IgD-negative memory B cell (primary cell): ENCODE measurements at regions not wholly inside any gene's neighbourhood (a gene's known extent, or its start where the extent isn't known, plus 50 kb on each side); places are given as distances from the start of the nearest gene placed in this dataset.
"Not testable (repeated sequence)": the region's sequence is repeated elsewhere in the genome, so short reads cannot be mapped to it uniquely, and the experiment has no call there.

Experiments
- H3K27ac Mint-ChIP-seq, 3 donors: one replicate each; pipeline ENCODE4 v1.8.0; 2020 to 2022; ENCODE audit warnings: mild to moderate bottlenecking in 3 of 3, mixed read lengths in 3 of 3, moderate library complexity in 1 of 3
- H3K27me3 Mint-ChIP-seq: one replicate; pipeline ENCODE4 v1.8.0; 2021; ENCODE audit warnings: mixed read lengths
- H3K36me3 Mint-ChIP-seq: one replicate; pipeline ENCODE4 v1.8.0; 2020; ENCODE audit warnings: mild to moderate bottlenecking, mixed read lengths
- H3K4me1 Mint-ChIP-seq, 3 donors: one replicate each; pipeline ENCODE4 v1.8.0; 2020 to 2022; ENCODE audit warnings: mixed read lengths in 3 of 3, mild to moderate bottlenecking in 1 of 3
- H3K4me3 Mint-ChIP-seq, 4 donors: one replicate each; pipeline ENCODE4 v1.8.0; 2020 to 2022; ENCODE audit warnings: mild to moderate bottlenecking in 4 of 4, mixed read lengths in 4 of 4, moderate library complexity in 3 of 4
- H3K9me3 Mint-ChIP-seq, 3 donors: one replicate each; pipeline ENCODE4 v1.8.0; 2020 to 2021; ENCODE audit warnings: mixed read lengths in 3 of 3, mild to moderate bottlenecking in 1 of 3

DNA sequence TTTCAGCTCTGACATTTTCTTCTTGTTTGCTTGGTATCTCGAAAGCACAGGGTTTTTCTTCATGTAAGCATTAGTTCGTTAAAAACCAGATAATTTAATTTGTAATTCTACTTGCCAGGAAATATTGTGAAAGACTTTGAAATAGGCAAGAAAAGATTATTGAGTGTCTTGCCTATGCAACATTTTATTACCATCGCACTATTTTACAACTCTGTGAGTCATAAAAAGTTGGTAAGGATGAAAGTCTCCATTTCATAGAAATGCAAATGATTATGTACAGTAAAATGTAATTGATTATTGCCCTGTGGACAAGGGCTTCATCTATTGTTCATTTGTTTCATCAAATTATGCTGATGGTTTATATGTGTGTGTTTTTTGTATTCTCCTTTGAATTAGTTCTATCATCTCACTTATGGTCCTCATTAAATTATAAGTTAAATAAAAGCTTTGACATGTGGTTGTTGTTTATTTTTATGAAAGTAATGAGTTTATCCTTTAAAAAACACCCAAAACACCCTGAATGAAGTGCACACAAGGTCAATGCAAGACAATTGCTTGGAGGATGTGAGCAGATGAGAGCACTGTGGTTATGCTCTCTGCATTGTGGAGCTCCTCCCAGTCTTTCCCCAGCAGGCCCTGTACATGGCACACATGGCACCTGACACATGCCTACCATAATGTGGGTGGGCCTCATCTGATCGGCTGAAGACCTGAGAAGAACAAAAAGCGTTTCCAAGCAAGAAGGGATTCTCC is 230.8 kb downstream of the CXCL12 start:
- Mint-ChIP-seq H3K4me1 (no peaks in the 10 kb centered on the region), H3K27ac (no peak overlapping the region), H3K4me3 (no peak overlapping the region), H3K9me3 (peaks cover 4 to 13% (median 9%) of the 10 kb centered on the region in 3 donors), H3K36me3 (no peaks in the 10 kb centered on the region), H3K27me3 (peaks cover 2% of the 10 kb centered on the region)

- H3K27me3 Mint-ChIP-seq: no peaks in the 10 kb centered on the region
- H3K9me3 Mint-ChIP-seq: peaks cover 4 to 6% (median 5%) of the 10 kb centered on the region in 3 donors
- H3K36me3 Mint-ChIP-seq: no peaks in the 10 kb centered on the region
- no peak overlapping the region for H3K4me3 Mint-ChIP-seq
- H3K27ac Mint-ChIP-seq: no peak overlapping the region
- no peaks in the 10 kb centered on the region for H3K4me1 Mint-ChIP-seq
Measured at GRCh38 chr10:44143556-44143955, 241.3 kb downstream of the CXCL12 start.

- no peaks in the 10 kb centered on the region for H3K4me1 Mint-ChIP-seq
Measured at GRCh38 chr10:44132361-44133289, 252.3 kb downstream of the CXCL12 start.

GRCh38 chr10:44126291-44126717 is 258.6 kb downstream of the CXCL12 start:
- Mint-ChIP-seq H3K36me3 (no peaks in the 10 kb centered on the region), H3K9me3 (peaks cover 0 to 4% (median 2%) of the 10 kb centered on the region in 3 donors), H3K27me3 (no peaks in the 10 kb centered on the region), H3K4me3 (no peak overlapping the region), H3K4me1 (no peaks in the 10 kb centered on the region), H3K27ac (no peak overlapping the region)

More at GRCh38 chr10:44132361-44133289, 252.3 kb downstream of the CXCL12 start:
- no peaks in the 10 kb centered on the region for H3K27me3 Mint-ChIP-seq
- peak overlapping the region in 1 of 4 donors; percentile 17 for H3K4me3 Mint-ChIP-seq
- H3K27ac Mint-ChIP-seq: no peak overlapping the region
- no peaks in the 10 kb centered on the region for H3K9me3 Mint-ChIP-seq
- H3K36me3 Mint-ChIP-seq: no peaks in the 10 kb centered on the region

DNA sequence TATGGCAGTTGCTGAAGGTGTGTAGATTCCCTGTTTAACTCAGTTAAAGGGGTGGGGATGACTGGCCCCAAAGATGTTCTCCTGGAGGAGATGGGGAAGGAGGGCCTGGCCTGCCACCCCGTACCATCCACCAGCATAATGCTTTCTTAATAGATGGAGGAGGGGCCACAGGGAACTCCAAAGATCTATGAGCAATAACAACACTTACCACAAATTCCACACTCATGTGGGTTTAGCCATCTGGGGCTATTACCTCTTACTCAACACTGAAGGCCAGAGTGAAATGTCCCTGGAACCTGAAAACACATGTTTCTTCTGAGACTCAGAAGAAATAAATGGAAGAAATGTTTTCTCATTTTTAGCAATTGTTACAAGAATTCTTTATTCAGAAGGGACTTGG is 259.0 kb downstream of the CXCL12 start:
- no peak overlapping the region for H3K4me3 Mint-ChIP-seq
- H3K9me3 Mint-ChIP-seq: peaks cover 0 to 7% (median 2%) of the 10 kb centered on the region in 3 donors
- H3K36me3 Mint-ChIP-seq: no peaks in the 10 kb centered on the region
- H3K27ac Mint-ChIP-seq: no peak overlapping the region
- no peaks in the 10 kb centered on the region for H3K4me1 Mint-ChIP-seq
- no peaks in the 10 kb centered on the region for H3K27me3 Mint-ChIP-seq

DNA sequence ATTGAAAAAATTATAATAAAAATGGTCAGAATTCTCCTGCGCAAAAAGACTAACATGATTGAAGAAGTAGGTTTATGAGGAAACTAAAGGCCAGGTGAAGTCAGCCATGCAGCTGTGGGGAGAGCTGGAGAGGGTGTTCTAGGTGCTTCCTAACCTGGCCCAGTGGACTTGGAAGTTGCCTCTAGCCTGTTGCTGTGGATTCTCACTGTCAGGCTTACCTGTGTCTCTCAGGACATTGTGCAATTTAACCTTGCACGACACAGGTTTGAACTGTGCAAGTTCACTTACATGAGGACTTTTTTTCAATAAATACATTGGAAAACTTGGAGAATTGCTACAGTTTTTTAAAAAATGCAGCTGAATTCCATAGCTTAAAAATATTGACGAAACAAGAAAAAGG is 266.4 kb downstream of the CXCL12 start:
- Mint-ChIP-seq H3K27me3 (no peaks in the 10 kb centered on the region), H3K36me3 (no peaks in the 10 kb centered on the region), H3K4me1 (no peaks in the 10 kb centered on the region), H3K4me3 (no peak overlapping the region), H3K9me3 (peaks cover 0 to 7% (median 3%) of the 10 kb centered on the region in 3 donors), H3K27ac (no peak overlapping the region)

- H3K4me3 Mint-ChIP-seq: no peak overlapping the region
Measured at GRCh38 chr10:44116474-44116873, 268.4 kb downstream of the CXCL12 start.

GRCh38 chr10:44115516-44115915 is 269.4 kb downstream of the CXCL12 start:
- no peaks in the 10 kb centered on the region for H3K36me3 Mint-ChIP-seq
- H3K27me3 Mint-ChIP-seq: no peaks in the 10 kb centered on the region
- H3K4me3 Mint-ChIP-seq: no peak overlapping the region
- peaks cover 0 to 3% (median 3%) of the 10 kb centered on the region in 3 donors for H3K9me3 Mint-ChIP-seq
- H3K4me1 Mint-ChIP-seq: no peaks in the 10 kb centered on the region
- no peak overlapping the region for H3K27ac Mint-ChIP-seq

More at GRCh38 chr10:44116474-44116873, 268.4 kb downstream of the CXCL12 start:
- no peaks in the 10 kb centered on the region for H3K36me3 Mint-ChIP-seq
- peaks cover 0 to 7% (median 3%) of the 10 kb centered on the region in 3 donors for H3K9me3 Mint-ChIP-seq
- H3K27ac Mint-ChIP-seq: no peak overlapping the region
- no peaks in the 10 kb centered on the region for H3K27me3 Mint-ChIP-seq
- H3K4me1 Mint-ChIP-seq: no peaks in the 10 kb centered on the region

DNA sequence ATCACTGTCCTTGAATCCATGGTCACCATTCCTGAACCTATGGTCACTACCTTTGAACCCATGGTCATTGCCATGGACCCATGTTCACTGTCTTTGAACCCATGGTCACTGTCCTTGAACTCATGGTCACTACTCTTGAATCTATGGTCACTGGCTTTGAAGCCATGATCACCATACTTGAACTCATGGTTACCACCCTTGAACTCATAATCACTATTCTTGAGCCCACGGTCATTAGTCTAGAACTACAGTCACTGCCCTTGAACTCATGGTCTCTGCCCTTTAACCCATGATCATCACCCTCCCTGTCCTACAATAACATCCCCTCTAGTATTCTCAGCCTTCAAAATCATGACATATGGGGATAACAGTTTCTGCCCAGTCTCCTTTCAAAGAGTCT is 270.5 kb downstream of the CXCL12 start:
- Mint-ChIP-seq H3K4me3 (no peak overlapping the region), H3K9me3 (peaks cover 0 to 5% (median 3%) of the 10 kb centered on the region in 3 donors), H3K27ac (no peak overlapping the region), H3K27me3 (no peaks in the 10 kb centered on the region), H3K36me3 (no peaks in the 10 kb centered on the region), H3K4me1 (no peaks in the 10 kb centered on the region)

- not testable (repeated sequence) for H3K9me3 Mint-ChIP-seq, H3K4me3 Mint-ChIP-seq, H3K36me3 Mint-ChIP-seq, H3K27me3 Mint-ChIP-seq, H3K4me1 Mint-ChIP-seq, H3K27ac Mint-ChIP-seq
Measured at GRCh38 chr10:44112280-44112679, 272.6 kb downstream of the CXCL12 start.

GRCh38 chr10:44105696-44106095 is 279.2 kb downstream of the CXCL12 start:
- no peaks in the 10 kb centered on the region for H3K27me3 Mint-ChIP-seq
- H3K27ac Mint-ChIP-seq: no peak overlapping the region
- peaks cover 3 to 11% (median 9%) of the 10 kb centered on the region in 3 donors for H3K9me3 Mint-ChIP-seq
- no peaks in the 10 kb centered on the region for H3K36me3 Mint-ChIP-seq
- H3K4me1 Mint-ChIP-seq: no peaks in the 10 kb centered on the region
- no peak overlapping the region for H3K4me3 Mint-ChIP-seq

- H3K4me1 Mint-ChIP-seq: no peaks in the 10 kb centered on the region
- H3K4me3 Mint-ChIP-seq: no peak overlapping the region
- no peaks in the 10 kb centered on the region for H3K27me3 Mint-ChIP-seq
- peaks cover 3 to 11% (median 7%) of the 10 kb centered on the region in 3 donors for H3K9me3 Mint-ChIP-seq
- H3K36me3 Mint-ChIP-seq: no peaks in the 10 kb centered on the region
- no peak overlapping the region for H3K27ac Mint-ChIP-seq
Measured at GRCh38 chr10:44102726-44103255, 282.1 kb downstream of the CXCL12 start.

- Mint-ChIP-seq H3K27ac (no peak overlapping the region), H3K36me3 (no peaks in the 10 kb centered on the region), H3K27me3 (no peaks in the 10 kb centered on the region), H3K4me3 (no peak overlapping the region), H3K9me3 (peaks cover 3 to 11% (median 7%) of the 10 kb centered on the region in 3 donors), H3K4me1 (peaks cover 0 to 2% (median 0%) of the 10 kb centered on the region in 3 donors)
Measured at GRCh38 chr10:44101082-44101481, 283.8 kb downstream of the CXCL12 start.

- Mint-ChIP-seq H3K4me1 (peaks cover 0 to 2% (median 0%) of the 10 kb centered on the region in 3 donors), H3K4me3 (no peak overlapping the region), H3K27ac (no peak overlapping the region), H3K27me3 (no peaks in the 10 kb centered on the region), H3K36me3 (no peaks in the 10 kb centered on the region), H3K9me3 (peaks cover 5 to 10% (median 9%) of the 10 kb centered on the region in 3 donors)
Measured at GRCh38 chr10:44099511-44099910, 285.4 kb downstream of the CXCL12 start.

GRCh38 chr10:44096217-44096616 is 288.7 kb downstream of the CXCL12 start:
- H3K4me3 Mint-ChIP-seq, H3K27ac Mint-ChIP-seq, H3K9me3 Mint-ChIP-seq, H3K36me3 Mint-ChIP-seq, H3K4me1 Mint-ChIP-seq, H3K27me3 Mint-ChIP-seq: not testable (repeated sequence)
